GM18520 (cell line): ENCODE measurements at regions not wholly inside any gene's neighbourhood (a gene's known extent, or its start where the extent isn't known, plus 50 kb on each side); places are given as distances from the start of the nearest gene placed in this dataset.

Experiments used
- ATAC-seq: cut with Tn5 transposase; IDR thresholded peaks from one replicate; pipeline ENCODE4 v1.9.1; 2021; ENCODE audit not compliant: unreplicated experiment

DNA sequence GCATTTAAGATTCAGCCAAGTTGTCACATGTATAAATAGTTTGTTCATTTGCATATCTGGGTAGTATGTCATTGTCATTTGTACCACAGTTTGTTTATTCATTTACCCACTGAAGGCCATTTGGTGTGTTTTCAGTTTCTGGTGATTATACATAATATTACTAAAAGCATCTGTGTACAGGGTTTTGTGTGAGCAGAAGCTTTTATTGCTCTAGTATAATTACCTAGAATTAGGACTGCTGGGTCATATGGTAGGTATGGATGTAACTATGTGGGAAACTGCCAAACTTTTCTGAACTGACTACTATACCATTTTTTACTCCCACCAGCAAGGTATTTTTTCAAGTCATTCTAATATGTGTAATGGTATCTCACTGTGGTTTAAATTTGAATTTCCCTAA lies 584.0 kb upstream of the GHITM start:
- peak; percentile 90 for ATAC-seq

DNA sequence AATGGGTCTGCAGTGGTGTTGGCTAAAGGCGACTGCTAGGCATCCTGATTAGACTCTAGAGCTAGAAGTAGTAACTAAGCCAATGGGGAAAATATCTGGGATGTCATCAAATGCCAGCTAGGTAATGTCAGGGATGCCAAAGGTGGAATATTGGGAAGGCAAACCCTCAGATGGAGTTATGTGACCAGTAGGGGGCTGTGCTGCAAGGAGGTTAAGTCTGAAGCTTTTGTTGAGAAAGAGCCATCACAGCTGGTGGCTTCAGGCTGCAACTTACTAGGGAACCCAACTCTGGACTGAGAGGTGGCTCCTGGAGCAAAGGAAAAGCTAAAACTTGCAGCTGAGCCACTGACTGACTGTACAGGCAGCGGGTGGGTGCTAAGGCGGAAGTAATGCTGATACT lies 576.9 kb upstream of the GHITM start:
- no peak for ATAC-seq

DNA sequence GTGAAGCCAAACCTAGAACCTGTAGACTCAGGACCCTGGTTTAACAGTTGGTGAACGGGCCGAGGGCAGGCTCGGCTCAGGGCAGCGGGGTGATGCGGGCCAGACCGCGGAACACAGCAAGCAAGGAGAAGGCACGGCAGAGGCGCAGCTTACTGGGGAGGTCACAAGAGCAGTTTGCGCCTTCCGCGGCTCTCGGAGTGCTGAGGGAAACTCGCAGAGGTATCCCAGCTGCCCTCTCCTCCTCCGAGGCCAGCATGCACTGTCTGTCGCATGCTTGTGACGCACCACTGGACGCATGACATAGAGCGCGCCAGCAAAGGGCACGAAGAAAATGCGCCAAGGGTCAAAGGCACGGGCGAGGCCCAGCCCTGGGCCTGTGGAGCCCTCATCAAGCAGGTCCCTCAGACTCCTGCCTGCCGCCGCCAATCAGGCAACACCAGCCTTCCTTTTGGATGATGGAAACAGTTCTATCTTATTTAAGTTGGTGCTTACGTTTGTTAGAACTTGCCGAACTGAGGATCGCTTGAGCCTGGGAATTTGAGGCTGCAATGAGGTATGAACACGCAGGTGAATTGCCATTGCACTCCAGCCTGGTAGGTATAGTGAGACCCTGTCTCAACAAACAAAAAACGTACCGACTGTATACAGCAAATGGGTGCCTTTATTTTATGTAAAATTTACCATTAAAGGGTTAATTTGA lies 574.3 kb upstream of the GHITM start:
- no peak for ATAC-seq

DNA sequence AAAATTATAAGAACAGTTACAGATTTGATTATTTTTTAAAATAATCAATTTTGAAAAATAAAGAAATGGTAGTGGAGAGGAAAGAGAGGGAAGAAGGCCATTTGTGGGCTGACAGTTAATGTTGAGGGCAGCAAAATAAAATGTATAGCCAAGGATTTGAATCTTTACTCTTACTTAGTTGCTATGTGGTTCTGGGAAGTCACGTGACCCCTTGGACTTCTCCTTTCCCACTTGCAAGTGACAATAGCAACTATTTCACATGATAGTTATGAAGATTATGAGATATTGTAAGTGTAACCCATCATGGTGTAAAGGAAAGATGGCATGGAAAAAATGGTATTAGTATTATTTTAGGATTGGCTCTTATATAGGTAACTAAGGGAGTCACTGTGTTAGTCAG lies 567.3 kb upstream of the GHITM start:
- no peak for ATAC-seq

DNA sequence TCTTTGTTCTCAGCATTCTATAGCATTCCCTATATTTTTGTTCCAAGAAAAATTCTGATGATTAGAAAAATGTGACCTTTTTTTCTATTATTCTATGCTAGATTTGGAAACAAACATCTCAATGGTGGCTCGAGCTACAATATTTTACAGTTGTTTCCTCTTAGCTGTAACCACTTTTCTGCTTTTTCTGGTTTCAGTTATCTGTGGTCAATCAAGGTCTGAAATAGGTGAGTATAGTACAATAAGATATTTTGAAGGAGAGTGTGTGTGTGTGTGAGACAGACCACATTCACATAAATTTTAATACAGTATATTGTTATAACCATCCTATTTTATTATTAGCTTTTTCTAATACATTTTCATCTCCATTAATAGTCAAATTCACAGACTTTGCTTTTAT lies 564.5 kb upstream of the GHITM start:
- ATAC-seq: no peak

DNA sequence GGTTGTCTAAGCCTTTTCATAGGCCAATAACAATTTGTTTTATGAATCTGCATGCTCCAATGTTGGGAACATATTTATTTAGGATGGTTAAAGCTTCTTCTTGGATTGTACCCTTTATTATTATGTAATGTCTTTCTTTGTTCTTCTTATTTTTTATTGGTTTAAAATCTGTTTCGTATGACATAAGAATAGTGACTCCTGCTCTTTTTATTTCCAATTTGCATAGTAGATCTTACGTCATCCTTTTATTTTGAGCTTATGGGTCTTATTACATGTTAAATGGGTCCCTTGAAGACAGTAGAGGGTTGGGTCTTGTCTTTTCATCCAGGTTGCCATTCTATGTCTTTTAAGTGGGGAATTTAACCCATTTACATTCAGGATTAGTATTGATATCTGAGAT lies 561.9 kb upstream of the GHITM start:
- no peak for ATAC-seq

DNA sequence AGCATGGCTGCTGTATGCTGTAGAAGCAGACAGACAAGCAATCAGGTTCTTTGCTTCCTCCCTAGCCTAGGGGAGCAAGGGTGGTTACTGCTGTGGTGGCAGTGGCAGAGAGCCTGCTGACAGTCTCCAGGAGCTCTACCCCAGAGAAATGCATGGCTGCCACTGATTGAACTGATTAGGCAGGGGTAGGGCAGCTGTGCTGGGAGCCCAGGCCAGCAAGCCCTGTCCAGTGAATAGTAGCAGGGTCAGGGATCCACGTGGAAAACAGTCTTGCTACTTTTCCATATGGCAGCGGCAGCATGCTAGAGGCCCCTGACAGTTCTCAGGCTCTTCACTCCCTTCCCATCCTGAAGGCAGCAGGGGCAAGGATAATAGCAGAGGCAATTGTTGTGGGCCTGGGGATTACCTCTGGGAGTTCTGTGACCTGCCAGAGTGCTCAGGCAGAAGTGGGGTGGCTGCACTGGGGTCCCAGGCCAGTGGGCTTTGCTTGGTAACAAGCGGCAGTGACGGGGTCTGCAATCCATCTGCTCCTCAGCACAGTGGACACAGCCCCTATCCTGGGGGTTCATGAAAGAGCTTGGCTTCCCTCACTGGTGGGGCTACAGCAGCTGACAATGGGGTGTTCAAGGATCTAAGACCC lies 558.8 kb upstream of the GHITM start:
- no peak for ATAC-seq

DNA sequence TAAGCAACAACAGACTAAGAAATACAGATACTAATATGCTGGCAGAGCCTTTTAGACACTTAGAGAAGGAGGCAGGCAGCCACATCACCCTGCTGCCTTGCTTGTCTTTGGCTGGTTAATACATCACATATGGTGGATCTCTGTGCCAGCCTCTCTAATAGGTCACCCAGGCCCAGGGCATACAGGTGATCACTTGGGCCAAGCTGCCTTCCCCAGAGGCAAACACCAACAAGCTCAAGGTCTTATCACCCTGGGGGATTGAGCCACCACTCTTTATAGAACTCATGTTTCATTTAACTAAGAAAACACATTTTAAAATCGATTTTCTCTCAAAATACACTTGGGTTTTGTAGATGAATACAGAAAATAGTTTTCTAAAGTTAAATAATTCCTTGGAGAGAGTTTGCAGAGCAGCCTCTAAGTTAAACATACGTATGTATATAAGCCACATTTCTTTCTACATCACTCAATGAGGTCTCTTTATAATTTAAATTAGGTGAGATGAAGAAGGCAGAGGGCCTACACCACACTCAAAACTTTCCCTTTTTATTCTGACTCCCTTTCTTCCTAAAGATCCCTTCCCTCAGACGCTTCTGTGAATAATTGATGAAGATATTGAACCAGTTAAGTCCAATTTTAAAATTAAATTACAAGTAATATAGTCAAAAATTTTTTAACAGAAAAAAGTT lies 556.8 kb upstream of the GHITM start:
- no peak for ATAC-seq

DNA sequence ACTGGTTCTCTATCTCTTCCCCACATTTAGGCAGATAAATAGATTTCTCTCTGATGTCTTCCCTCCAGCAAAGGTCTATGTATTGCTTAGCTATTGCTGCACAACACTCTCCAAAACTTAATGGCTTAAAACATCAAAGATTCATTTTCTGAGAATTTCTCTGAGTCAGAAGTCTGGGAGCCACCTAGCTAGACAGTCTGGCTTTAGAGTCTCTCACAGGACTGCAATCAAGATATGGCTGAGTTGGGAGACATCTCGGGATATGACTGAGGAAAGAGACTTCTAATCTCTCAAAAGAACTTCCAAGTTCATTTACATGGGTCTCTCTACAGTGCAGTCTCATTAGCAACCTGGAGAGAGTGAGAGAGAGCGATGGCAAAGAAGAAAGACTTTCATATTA lies 553.6 kb upstream of the GHITM start:
- ATAC-seq: no peak

DNA sequence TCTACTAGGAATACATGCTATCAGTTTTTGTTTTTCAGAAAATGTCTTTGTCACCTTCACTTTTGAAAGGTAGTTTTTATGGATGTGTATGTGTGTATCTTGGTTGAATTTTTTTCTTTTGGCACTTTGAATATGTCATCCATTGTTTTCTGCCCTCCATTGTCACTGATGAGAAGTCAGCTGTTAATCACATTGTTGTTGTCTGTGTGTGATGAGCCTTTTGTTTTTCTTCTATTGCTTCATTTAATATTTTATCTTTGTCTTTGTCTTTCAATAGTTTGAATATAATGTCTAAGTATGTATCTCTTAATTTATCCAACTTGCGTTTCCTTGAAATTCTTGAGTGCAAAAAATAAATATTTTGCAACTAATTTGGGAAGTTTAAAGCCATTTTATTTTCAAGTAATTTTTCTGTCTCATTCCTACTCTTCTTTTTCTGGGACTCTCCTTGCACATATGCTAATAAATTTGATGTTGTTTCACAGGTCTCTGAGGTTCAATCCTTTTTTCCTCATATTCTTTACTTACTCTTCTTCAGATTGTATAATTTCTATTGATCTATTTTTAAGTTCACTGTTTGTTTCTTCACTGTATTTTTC lies 546.9 kb upstream of the GHITM start:
- no peak for ATAC-seq

DNA sequence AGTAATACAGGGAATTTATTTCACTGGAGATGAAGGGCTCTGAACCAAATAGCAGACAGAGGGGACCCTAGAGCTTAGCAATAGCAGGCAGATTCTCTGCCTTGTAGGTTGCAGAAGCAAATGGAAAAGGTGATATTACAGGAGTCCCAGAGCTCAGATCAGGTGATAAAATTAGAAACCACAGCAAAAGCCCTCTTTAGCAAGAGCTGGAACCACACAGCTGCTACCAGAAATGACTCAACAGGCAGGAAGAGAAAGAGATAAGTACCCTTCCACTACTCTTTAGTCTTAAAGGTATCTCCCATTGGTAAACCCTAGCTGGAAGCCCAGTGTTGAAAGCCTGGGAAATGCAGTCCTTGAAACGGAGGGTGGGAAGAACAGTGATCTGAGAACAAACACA lies 535.6 kb upstream of the GHITM start:
- ATAC-seq: peak; percentile 99

DNA sequence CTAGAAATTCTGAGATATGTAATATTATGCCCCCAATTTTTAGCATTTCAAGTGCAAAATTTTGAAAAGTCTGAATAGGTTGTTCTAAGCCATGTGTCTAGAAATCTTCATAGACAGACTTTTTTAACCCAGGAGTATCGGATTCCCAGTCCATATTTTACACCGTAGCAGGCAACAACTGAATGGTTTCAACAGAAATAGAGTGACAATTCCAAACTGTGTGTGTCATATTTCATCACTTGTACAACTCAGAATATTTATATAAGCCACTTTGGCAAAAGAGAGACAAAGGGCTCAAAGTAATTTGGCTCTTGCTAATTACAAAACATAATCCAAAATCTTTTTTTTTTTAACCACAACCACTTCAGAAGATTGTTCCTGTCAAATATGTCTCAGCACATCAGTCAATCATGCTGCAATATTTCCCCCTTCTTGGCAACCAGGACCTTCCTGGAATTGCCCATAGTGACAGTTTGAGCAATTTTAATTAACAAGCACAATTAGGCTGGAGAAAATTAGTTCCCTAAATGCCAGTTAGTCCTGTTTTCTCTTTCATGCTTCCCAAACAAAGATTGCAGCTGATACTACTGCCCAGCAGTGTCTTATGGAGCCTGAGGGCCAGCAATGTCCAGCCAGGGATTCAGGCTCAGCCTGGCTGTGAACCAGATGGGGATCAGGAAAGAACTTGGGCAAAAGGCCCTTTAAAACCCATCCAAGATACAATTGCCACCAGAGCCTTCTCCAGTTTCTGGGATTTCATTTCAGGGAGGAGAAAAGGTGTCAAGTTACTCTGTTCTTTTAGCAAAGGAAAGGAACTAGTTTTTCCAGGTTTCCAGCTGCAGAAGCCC lies 533.3 kb upstream of the GHITM start:
- no peak for ATAC-seq

DNA sequence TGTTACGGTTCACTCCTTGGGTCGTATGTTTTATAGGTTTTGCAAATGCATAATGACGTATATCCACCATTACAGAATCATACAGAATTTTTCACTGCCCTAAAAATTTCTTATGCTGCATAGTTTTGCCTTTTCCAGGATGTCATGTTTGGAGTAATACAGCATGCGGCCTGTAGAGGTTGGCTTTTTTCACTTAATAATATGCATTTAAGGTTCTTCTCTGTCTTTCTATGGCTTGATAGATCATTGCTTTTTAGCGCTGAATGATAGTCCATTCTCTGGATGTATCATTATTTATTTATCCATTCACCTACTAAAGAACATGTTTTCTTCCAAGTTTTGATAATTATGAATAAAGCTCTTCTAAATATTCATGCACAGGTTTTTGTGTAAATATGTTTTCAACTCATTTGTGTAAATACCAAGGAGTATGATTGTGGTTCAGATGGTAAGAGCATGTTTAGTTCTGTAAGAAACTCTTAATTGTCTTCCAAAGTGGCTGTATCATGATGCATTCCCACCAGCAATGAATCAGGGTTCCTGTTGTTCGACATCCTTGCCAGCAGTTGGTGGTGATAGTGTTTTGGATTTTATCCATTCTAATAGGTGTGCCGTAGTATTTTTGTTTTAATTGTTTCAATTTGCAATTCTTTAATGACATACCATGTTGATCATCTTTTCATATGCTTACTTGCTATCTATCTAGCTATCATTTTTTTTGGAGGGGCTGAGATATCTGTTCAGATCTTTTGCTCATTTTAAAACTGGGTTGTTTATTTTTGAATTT lies 531.2 kb upstream of the GHITM start:
- no peak for ATAC-seq

DNA sequence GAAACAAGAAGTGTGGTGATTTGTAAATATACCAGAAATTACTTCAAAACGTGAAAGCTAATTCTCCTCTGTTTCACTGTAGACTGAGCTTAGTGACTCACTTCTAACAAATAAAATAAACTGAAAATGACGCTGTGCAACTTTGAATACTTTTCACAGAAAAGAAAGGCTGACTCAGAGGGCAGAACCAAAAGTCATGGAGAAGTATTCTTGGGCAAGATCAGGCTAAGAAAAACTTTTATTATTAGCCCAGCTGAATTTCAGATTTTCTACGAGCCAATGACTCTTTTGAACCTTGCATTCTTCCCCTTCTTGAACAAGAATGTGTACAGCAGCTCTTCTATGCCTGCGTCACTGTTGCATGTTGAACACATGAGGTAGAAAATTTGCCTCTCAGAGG lies 527.3 kb upstream of the GHITM start:
- ATAC-seq: no peak

DNA sequence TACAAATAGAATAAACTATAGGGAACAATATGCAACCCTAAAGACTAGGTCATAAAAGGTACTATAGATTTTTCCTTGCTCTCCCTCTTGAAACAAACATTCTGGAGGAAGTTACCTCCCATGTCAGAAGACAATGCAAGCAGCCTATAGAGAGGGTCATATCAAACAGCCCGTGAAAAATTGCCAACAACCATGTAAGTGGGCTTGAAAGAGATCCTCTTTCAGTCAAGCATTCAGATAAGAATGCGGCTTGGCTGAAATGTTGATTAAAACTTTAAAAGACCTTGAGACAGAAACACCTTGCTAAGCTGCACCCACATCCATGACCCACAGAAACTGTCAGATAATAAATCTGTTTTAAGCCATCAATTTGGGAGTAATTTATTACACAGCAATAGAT lies 526.6 kb upstream of the GHITM start:
- ATAC-seq: no peak

DNA sequence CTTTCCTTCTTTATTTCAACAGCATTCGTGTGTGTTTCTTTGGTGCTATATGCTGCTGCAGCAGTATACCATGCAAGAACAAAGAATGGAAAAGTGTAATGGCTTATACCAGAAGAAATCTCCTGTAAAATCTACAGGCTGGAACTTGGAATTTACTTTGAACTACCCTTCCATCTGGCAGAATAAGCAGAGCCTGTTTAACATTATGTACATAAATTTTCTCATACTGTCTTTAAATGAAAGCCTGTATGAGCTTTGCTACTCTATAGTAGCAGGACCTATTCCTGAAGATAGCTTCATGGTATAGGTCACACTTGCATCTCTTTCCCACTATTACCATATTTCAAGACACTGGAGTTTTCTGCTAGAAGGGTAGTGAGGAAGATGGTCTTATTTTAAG lies 522.1 kb upstream of the GHITM start:
- ATAC-seq: no peak

DNA sequence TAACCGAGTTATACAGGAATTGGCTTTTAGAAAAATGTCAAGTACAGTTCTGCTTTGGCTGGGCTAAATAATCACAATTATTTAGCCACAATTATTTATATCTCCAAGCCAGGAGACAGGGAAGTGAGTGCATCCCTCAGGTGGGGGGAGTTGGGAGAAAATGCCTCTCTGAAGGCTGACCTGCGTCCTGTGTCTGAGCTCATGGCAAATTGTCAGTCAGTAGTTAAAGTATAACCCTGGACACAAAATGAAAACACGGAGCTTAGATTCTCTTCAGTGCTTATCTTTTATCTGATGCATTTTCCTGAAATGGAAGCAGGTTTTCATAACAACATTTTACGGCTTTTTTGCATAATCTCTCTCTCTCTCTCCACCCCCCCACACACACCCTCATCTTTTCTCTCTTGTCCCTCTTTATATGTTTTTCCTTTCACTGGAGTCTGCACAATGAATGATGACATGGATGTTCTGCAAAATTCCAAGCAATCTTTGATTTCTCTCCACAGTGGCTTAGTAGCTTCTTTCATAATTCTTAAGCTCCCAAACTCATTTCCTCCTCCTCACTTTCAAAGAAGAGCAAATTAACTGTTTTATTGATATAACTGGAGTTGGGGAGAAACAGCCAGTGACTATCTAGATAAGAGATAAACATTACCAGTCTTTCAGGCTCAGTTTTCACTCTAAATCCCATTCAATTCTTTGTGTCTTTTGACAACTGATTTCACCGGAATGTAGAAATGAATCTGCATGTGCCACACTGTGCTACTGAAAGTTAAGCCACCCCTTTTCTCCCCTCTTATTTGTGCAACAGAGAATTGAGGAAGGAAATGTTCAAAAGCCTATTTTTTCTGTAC lies 521.4 kb upstream of the GHITM start:
- ATAC-seq: no peak

DNA sequence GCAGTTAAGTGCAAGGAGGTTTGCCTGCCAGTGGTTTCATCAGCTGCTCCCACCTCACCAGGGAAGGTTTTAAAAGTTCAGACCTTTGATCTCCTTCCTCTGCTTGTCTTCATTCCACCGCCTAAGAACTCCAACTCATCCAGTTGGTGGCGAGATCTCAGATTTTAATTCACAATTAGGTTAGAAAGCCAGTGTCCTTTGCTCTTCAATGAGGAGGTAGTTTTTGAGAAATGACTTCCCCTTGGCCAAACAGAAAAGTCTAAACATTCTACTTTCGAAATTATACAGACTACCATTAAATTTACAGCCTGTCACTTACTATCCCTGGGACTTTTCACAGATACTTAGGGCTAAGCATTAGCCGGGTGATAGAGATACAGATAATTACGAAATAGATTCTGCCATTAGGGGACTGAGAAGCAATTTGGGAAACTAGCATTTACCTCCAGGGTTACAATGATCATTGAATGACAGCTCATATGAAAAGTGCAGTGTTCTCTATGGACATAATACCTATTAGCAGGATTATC lies 513.4 kb upstream of the GHITM start:
- ATAC-seq: no peak

DNA sequence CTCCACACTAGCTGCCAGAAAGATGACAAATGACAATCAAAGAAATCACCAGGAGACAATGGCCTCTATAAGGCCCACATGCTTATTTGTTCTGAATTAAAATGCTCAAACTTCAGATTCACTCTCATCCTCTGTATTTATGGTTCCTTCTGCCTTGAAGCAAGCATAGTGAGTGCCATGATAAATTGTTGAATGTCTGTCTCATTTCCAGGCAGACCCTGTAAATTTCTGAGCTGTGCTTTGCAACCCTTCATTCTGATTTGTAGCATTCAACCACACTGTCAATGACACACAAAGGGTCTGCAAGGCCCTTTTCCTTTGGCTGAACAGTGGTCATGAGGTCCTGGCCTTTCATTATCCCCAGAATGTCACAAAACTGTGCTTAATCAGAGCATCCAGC lies 506.6 kb upstream of the GHITM start:
- ATAC-seq: no peak
